ENCODE measurements at regions not wholly inside any gene's neighbourhood (a gene's known extent, or its start where the extent isn't known, plus 50 kb on each side); places are given as distances from the start of the nearest gene placed in this dataset. TPM values are rescaled to one million over a fixed set of nuclear protein-coding genes. Genes with fewer than 3 reads are reported as not detected.

Small RNAs in the stretch of these regions (small RNA-seq; reads per million reads assigned to genes)
- not detected for gene RNU1-151P (ENCODE audit: insufficient read depth)
